GM12874 (cell line): ENCODE measurements at regions not wholly inside any gene's neighbourhood (a gene's known extent, or its start where the extent isn't known, plus 50 kb on each side); places are given as distances from the start of the nearest gene placed in this dataset.

Source experiments
- TF ChIP-seq, protein P1 (sequence below): IDR thresholded peaks from 2 replicates; pipeline ENCODE4 v1.5.1; 2011; ENCODE audit warnings: low read depth, mild to moderate bottlenecking, control low read depth, low read length, moderate library complexity; ENCODE audit not compliant: insufficient read depth

DNA sequence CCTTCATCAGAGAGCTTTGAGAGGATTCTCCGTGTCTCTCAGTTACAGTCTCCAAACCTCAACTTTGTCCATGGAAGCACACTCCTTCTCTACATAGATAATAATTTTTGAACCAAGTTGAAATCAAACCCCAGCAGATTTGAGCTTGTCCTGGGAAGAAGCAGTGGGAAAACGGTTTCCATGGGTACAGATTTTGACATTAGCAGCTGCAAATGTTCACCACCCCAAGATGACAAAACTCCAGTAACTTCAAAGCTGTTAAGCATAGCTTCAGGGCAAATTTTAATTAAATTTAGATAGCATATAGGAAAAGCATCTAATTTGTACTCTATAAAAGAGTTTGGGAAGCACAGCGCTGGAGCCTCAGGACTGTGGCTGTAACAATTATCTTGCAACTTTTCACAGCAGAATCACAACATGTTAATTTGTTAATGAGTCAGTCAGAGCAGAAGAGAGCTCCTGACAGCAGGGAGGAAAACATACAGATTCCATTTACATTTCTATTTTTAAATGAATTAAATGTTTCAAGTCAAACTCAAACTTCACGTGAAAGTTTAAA is 240.7 kb downstream of the BMP7 start:
- TF ChIP-seq, protein P1, sequence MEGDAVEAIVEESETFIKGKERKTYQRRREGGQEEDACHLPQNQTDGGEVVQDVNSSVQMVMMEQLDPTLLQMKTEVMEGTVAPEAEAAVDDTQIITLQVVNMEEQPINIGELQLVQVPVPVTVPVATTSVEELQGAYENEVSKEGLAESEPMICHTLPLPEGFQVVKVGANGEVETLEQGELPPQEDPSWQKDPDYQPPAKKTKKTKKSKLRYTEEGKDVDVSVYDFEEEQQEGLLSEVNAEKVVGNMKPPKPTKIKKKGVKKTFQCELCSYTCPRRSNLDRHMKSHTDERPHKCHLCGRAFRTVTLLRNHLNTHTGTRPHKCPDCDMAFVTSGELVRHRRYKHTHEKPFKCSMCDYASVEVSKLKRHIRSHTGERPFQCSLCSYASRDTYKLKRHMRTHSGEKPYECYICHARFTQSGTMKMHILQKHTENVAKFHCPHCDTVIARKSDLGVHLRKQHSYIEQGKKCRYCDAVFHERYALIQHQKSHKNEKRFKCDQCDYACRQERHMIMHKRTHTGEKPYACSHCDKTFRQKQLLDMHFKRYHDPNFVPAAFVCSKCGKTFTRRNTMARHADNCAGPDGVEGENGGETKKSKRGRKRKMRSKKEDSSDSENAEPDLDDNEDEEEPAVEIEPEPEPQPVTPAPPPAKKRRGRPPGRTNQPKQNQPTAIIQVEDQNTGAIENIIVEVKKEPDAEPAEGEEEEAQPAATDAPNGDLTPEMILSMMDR: no peak

DNA sequence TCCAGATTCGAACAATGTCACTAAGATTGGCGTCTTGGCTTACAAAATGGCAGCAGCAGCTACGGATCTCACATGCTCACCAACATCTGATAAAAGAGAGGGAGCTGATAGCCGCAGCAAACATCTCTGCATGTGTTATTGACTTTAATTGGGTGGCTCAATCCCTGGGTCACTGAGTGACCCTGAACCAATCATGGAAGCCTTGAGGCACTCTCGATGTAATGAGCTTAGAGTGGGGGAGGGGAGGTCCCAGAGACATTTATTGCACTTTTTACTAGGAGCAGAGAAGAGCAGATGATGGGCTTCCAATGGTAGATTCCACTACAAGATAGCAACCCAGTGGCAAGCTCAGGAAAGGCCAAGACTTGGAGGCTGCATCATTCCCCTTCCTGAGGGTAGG is 238.7 kb downstream of the BMP7 start:
- TF ChIP-seq, protein P1: no peak

DNA sequence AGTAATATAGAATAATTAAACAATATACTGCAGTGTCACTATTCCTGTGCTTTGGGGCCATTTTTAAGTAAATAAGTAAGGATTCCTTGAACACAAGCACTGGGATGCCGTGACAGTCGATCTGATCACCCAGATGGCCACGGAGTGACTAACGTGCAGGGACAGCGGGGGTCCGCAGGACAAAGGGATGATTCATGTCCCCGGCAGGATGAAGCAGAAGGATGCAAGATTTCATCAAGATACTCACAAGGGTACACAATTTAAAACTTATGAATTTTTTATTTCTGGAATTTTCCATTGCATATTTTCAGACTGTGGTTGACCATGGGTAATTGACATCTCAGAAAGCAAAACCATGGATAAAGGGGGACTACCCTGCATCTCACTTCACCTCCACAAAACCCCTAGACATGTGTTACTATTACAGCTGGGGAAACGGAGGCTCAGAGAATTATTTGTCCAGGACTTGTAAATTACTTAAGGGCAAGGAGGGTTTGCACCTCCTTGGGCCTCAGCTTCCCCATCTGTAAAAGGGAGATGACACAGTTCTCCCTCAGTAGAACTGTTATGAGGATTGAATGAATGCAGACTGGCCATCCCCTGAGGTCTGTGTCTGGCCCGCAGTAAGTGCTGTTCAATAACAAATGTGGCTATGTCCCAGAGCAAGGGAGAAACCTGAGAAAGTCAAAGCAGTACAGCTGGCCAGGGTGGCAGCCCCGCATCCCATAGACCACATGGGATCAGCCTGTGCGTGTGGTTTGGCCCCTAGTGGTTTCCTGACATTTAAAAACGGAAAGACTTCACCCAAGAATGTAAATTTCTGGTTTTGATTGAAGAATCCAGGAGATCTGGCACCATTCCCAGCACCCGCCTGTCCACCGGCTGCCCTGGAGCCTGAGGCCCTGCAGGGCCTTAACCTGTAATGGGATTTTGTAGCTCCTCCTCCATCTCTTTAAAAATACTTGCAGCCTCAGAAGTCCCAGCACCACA is 235.5 kb downstream of the BMP7 start:
- TF ChIP-seq, protein P1: no peak

DNA sequence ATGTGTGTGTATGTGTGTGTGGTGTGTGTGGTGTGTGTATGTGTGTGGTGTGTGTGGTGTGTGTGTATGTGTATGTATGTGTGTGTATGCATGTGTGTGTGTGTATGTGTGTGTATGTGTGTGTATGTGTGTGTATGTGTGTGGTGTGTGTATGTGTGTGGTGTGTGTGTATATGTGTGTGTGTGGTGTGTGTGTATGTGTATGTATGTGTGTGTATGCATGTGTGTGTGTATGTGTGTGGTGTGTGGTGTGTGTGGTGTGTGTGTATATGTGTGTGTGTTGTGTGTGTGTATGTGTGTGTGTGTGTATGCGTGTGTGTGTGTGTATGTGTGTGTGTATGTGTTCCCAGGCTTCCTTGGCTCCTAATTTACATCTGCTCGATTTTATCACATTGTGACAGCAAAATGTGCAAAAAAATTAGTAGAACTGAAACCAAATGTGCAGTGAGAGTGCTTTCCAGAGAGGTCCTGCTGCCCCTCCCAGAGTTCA is 234.5 kb downstream of the BMP7 start:
- TF ChIP-seq, protein P1: no peak

DNA sequence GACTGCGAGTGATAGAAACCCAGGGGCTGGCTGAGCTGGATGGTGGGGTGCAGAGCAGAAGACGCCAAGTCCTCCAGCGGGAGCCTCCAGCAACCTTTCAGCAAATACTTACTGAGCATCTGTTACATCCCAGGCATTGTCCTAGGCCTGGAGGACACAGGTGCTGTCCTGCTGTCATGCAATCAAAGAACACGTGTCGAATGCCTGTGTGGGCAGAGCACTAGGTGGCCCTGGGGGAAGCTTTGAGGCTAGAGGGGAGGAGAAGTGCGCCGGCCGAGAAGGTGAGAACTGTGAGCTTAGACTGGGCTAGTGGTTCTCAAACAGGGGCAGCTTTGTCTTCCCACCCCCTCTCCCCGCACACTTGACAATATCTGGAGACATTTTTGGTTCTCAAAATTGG is 233.6 kb downstream of the BMP7 start:
- TF ChIP-seq, protein P1: no peak

DNA sequence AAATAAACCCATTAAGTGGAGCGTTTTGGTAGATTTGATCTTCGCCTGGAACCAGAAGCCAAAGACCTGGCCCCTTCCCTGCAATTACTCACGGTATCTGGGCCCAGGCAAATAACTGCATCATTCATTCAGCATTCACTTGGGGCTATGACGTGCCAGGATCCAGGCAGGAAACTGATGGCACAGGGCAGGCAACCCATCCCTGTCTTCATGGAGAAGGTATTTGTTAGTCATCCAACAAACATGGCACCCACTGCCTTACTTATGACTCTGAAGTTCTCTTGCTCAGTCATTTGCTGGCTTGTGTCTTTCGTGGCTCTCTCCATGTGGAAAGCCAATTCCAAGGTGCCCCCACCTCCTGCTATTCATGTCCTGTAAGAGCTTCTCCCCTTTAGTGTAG is 232.4 kb downstream of the BMP7 start:
- TF ChIP-seq, protein P1: no peak

DNA sequence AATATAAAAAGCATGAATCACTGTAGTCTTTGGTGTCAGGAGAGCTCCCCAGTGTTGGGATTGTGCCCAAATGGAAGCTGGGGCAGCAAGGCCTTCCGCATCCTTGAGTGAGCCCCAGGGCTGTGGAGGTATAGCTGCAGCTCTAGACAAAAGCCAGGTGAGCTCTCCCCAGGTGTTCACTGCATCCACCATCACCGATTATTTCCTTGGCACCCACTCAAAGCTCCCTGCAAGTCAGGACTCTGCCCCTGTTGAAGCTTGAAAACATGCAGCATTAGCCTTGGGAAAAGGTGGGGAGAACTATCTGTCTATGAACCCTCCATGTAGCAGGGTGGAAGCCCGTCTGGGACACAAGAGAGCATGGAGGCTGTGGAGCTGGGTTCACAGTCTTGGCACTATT is 228.8 kb downstream of the BMP7 start:
- TF ChIP-seq, protein P1: no peak
